GM19452 (cell line): ENCODE measurements at regions not wholly inside any gene's neighbourhood (a gene's known extent, or its start where the extent isn't known, plus 50 kb on each side); places are given as distances from the start of the nearest gene placed in this dataset.
A peak's percentile ranks its signal among the peaks of the same experiment; 100 is the strongest.

ENCODE experiments used
- ATAC-seq: cut with Tn5 transposase; IDR thresholded peaks from one replicate; pipeline ENCODE4 v1.9.1; 2021; ENCODE audit not compliant: unreplicated experiment

DNA sequence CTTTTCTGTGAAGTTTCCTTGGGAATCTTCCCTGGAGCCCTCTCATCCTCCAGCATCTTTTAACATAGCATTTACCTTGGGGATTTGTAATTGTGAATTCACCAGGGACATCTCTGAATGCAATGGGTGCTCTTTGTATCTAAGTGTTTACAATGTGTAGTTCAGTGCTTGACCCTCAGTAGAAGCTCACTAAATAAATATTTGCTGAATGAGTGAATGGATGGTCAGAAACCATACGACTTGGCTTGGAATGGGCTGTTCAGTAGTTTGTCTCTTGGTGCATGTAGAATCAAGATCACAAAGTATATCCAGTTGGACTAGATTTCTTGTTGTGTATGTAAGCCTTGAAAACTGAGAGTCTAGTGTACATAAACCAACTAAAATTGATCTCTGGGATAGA is 81.8 kb upstream of the MEF2C start:
- no peak for ATAC-seq

DNA sequence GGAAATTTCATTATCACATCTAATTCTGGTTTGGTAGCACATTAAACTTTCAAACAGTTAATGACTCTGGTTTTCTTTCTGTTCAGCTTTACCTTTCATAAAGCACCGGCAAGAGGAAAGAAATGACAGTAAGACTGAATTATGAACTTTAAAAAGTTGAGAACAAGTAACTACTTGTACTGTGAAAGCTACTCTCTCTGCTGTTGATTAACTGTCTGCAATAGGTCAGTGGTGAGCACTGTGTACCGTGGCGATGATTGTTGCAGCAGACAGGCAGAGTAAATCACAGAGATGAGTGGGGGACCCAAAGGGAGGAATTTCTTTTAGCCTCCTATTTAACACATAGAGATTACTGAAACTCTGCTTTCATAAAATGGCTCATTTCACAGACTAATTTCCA is 74.0 kb upstream of the MEF2C start:
- no peak for ATAC-seq

DNA sequence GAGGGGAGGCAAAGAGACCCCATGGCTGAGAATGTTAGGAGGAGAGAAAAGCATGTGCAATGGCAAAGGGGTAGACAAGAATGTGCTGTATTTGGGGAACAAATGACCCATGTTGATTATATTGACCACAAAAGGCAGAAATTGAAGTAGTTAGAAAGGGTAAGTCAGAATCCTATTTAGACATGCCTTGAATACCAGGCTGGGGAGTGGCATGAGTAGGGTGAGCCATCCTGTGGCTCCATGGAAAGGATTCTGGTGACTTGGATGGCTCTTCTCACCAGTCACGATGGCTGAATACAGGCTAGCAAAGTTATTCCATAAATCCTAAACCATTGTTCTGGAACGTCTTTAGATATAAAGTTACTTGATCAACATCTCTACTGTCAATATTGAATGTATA is 73.4 kb upstream of the MEF2C start:
- ATAC-seq: no peak

DNA sequence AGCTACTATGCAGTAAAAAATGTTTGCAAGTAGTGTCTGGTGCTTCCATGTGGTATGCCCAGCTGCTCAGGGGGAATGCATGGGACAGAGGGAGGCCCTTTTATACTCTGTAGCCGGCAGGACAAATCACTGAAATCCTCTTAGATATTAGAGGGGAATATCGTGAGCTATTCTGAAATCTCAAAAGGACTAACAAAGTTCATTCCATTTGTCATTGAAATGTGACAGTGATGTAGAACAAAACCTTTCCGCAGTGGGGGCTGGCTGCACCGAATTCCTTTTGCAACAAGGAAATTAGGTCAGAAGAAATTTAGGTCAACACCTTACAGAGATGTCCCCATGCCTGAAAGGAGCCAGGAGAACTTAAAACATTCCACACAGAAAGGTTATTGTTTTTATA is 72.4 kb upstream of the MEF2C start:
- no peak for ATAC-seq

DNA sequence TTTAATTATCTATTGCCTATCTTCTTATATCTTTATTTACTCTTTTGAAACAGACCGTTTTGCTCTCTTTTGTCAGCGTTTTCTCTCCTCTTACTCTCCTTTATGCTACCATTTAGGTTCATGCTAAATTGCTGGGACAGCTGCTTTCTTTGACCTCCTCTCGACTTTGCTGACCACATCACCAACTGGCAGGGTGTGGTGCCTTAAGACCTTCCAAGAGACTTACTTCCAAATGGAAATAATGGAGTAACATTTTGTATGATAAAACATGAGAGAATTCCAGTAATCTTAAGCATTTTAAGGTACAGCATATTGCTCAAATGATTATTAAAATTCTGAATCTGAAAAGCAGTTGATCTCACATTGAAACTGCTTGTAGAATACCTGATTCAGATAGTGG is 71.5 kb upstream of the MEF2C start:
- ATAC-seq: no peak

DNA sequence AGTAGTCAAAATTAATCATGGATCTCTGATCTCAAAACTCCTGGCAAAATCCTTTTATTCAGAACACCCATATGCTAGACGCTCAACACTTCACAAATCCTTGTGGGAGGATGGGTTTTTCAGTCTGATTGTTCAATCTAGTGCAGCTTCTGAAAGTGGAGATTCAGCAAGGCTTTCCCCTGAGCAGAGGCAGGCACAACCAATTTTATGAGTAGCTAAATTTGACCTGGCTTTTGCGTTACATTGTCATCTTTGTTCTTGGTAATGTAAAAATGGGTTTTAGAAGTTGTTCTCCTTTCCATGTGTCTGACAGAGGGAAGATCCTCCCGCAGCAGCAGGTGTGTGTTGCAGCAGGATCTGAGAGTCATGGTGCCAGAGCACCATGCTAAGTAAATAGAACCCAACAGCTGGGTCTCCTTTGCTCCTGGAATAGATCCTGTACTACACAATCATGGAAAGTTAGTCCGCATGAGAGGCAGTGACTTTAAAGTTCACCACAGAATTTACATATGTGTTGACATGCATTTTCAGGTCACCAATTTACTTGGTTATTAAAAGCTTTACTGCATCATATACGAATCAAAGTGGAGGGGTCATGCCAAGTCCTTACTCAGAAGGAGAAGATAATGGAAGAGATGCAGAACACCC is 70.1 kb upstream of the MEF2C start:
- no peak for ATAC-seq

DNA sequence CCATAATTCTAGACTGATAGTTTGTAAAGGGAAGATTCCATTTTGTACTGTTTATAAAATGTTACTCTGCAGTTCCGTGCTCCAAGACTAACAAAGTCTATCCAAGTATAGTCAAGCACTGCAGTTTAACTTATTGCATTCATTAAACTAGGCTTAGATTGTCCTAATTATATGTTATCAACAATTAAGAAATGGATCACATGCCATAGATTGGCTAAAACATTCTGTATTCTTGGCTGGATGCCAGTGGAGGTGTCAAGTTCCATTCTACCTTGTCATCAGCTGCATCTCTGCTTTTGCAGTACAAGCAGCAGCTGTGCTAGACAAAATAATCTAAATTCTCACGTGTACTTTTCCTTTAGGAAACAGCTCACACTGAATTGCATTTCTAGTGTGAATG is 69.4 kb upstream of the MEF2C start:
- no peak for ATAC-seq

DNA sequence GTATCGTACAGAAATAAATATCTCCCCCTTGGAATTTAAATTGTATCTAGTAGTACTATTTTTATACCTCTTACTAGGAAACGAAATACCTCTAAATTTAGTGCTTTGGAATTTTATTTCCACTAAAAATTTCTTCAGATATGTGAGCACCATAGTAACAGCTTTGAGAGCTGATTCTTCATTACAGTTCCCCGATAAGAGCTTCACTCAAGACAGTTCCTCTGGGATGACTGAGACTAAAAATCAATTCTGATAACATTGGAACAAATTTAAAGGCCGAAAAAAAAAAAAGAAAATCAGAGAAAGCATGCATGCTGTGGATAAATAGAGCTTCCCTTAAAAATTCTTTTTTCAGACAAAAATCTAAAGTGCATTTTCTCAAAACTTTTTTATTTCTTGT is 68.5 kb upstream of the MEF2C start:
- no peak for ATAC-seq

DNA sequence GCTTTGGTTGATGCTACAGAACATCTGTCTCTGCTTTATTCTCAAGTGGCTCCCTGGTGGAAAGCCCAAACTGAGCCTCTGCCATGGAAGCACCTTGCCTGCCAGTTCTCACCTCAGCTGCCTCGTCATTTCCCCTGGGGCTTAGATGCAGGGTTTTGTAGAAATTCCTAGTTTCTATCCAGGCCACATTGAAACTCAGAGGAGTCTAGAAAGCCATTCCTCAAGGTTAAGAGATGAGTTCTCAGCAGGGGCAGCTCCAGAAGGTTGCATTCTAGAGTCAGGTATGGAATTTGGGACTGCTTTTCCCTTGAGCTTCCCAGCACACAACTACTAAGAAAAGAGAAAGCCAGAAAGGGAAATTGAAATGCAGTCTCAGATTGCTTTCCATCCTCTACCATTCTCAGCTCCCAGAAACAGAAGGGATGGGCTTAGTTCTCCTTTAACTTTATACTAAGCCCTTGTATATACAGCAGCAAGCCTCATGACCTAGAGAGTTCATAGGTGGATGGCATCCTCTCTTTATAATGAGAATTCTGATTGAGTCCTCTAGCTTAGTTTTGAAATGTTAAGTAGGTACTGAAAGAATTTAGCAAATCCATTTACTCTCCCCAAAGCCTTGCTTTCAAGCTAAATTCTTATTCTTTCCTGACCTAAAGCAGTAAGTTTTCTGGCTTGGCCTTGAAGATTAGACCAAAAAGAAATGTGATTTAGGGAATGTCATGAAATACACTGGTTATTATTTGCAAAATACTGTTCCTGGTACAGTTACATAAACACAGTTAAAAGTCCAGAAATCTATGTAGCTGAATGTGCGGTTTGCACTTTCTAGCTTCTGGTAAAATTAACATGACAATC is 66.0 kb upstream of the MEF2C start:
- no peak for ATAC-seq

DNA sequence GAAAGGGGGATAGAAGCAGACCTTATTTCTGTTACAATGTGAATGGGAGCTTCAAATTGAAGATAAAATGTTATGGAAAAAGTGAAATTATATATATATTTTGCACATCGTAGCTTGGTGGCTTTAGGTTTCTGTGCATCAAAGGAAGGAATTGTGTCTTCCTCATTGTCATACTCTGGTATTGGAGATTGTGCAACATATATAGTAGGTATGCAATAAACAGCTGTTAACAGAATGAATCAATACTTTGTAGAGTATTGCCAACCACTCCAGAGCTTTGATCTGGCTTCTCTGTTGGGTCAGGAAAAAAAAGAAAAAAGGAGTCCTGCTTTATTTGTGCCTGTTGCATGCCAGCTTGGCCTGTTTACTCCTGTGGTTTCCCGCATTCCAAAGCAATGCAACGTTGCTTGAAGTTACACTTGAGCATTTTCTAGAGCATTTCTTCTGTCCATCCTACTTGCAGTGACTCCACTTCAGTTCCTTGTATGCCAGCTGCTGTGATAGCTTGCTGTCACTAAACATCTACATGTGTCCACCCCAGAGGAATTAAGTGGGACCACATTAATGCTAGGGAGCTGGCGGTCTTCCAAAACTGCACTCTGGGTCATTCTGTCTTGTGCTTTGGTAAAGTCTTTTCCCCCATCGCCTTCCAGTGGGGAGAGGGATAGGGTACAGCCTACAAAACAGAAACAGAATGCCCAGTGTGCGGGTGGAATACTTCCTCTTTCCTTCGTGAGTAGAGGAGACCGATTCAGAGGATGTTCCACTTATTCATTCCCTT is 62.0 kb upstream of the MEF2C start:
- no peak for ATAC-seq

DNA sequence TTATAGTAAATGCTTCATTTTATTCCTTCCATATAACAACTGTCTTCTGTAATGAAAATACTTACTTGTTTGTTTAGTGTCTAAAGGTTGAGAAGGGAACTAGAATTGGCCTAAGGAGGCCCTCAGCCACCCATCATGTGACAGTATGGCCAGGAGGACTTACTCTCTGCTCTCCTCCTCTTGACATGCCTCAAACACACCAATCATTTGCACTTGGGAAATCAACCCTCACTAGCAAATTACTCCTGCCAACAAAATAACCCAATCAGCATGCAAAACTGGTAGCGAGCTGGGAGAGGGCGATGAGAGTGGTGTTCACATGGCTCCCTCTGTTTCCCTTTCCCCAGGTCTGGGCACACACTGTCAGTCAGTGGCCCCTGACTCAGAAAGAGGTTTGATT is 58.6 kb upstream of the MEF2C start:
- no peak for ATAC-seq

DNA sequence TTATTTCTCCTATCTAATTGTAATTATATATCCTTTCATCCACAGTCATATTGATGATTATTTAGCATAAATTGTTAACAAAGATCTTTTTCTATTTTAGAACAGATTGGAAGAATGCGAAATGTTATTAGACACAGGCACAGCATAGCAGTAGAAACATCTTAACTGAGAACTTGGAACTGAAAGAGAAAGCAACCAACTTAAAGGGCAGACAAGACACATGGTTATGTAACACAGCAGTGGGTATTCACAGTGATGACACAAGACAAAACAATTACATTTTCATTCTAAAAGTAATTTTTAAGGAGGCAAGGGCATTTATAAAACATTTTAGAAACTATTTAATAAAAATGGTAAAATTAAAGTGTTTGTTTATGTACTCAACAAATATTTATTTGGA is 57.7 kb upstream of the MEF2C start:
- ATAC-seq: peak; percentile 91

DNA sequence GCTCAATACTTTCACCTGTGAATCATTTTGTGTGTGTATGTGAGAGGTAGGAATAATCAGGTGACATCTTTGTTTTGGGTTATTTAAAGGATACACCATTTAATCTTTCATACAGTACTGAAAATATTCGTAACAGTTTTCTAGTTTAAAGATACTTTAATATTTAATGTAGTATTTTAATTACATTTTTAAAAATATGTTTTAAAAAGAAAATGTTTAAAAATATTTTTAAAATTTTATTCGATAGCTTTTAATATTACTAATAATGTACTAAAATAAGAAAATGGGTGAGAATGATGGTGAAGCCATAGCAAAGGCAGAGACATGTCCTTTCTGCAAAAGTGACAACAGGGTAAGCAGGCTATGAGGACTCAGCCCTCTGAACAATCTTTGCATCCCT is 56.3 kb upstream of the MEF2C start:
- no peak for ATAC-seq

DNA sequence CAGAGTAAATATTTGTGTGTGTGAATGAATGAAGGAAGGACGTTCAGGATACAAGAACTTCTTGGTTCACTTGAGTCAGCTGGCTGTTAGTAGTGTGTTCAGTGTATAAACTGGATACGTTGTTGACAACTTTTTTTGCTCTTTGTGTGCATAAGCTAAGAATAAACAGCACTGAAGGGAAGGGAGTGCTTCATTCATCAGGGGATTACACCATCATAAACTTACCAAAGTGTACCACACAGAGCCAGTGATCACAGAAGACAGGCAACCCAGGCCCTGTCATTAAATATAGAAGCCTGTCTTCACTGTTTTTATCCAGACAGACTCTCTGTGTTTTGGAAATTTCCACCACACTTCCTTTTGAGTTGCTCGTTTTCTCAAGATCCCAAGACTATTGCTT is 55.5 kb upstream of the MEF2C start:
- ATAC-seq: no peak

DNA sequence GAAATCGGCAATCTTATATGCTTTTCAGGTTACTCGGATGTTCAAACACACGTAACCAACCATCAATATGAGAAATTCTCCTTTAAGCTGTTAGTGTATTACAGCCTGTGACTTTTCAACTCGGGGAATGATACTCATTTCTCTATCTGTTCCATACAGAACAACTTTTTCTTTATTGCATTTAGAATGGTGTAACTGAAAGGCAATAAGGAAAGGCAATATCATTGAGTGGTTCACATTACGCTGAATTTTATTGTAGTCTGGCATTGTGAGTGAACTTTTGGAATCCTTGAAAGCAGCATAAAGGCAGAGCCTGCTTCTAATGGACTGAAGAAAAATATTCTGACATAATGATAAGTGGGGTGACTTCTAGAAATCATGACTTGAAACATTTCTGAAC is 54.4 kb upstream of the MEF2C start:
- ATAC-seq: no peak

DNA sequence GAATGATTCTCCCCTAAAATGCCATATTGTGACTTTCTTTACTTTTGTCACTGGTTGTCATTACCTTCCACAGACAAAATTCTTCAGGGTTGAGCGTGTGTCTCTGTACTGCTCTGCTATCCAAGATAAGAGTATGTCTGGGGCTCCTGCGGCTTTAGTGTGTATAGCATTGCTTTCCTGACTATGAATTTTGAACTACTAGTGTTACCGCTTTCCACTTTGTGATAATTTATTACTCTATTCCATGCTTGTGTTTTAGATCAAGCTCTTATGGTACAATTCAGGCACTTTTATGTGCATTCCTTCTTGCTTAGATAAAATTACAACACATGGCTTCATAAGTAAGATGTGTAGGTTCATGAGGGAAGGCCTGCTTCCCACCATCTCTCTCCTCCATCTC is 51.5 kb upstream of the MEF2C start:
- ATAC-seq: no peak
